ENCODE measurements at regions not wholly inside any gene's neighbourhood (a gene's known extent, or its start where the extent isn't known, plus 50 kb on each side); places are given as distances from the start of the nearest gene placed in this dataset.

GRCh38 chr14:85342858-85343607 is 186.9 kb upstream of the FLRT2 start:
- DNase-seq (ENCODE audit: low read depth, low spot score) (no peak), ATAC-seq (no peak)
- no TSS peak for BruUV-seq (replicated peaks)
- TF ChIP-seq CTCF (IDR thresholded peaks at IDR 0.05), result no peak
- TF ChIP-seq TCF7L2 (IDR thresholded peaks at IDR 0.05; ENCODE audit: low read depth, low read length), result no peak
- TF ChIP-seq REST (IDR thresholded peaks at IDR 0.05; ENCODE audit: insufficient read depth in 1 of 2, low read depth in 2 of 2, low read length in 1 of 2), result no peak
- no peak for TF ChIP-seq POLR2AphosphoS5 (IDR thresholded peaks at IDR 0.05; ENCODE audit: low read depth, low read length)
- no peak for TF ChIP-seq SIN3A (IDR thresholded peaks at IDR 0.05; ENCODE audit: borderline replicate concordance, insufficient read depth, low read depth, low read length)
- Histone ChIP-seq H3K9me3 (ENCODE audit: control insufficient read depth, insufficient read depth, low read depth, low read length) (no peaks in the 10 kb centered on the region), H3K27ac (ENCODE audit: low read length) (no peak overlapping the region), H3K4me1 (ENCODE audit: control insufficient read depth, insufficient read depth, low read length) (no peaks in the 10 kb centered on the region), H3K4me3 (ENCODE audit: low read depth in 2 of 2, low read length in 2 of 2) (no peak overlapping the region), H3K36me3 (ENCODE audit: control insufficient read depth, insufficient read depth, low read length) (no peaks in the 10 kb centered on the region), H3K27me3 (ENCODE audit: control insufficient read depth, insufficient read depth, low read length) (no peaks in the 10 kb centered on the region)
- intact Hi-C loops (cut with micrococcal nuclease; ENCODE audit: unreplicated experiment) (no loop called here), in situ Hi-C loops (cut with HindIII; ENCODE audit: low pct_unique_long_range_greater_than_20kb, low sequenced_read_pairs) (no loop called here)
- ChIA-PET POLR2A (no interaction called here), CTCF (no interaction called here)

DNA sequence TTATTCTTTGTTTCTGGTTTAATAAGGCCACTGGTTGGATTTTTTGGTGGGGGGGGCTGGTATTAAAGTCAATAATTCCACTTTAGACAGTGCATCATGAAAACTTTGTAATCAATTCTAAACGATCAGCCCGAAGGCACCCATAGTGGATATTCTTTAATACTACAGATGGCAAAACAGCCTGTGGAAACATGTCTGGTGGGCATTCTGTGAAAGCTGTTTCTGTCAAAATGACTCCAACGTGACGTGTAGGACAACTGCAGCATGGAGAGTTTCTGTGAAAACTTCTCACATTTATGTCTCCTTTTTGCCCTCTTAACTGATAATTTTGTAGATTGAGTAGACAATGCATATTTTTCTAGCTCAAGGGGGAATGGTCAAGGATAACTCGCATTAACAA is 185.8 kb upstream of the FLRT2 start:
- in situ Hi-C loops (cut with HindIII; ENCODE audit: low pct_unique_long_range_greater_than_20kb, low sequenced_read_pairs) (no loop called here), intact Hi-C loops (cut with micrococcal nuclease; ENCODE audit: unreplicated experiment) (no loop called here)
- H3K4me3 ChIP-seq (ENCODE audit: low read depth in 2 of 2, low read length in 2 of 2), result no peak overlapping the region
- no peaks in the 10 kb centered on the region for H3K4me1 ChIP-seq (ENCODE audit: control insufficient read depth, insufficient read depth, low read length)
- H3K9me3 ChIP-seq (ENCODE audit: control insufficient read depth, insufficient read depth, low read depth, low read length), result no peaks in the 10 kb centered on the region
- no TSS peak for BruUV-seq (replicated peaks)
- DNase-seq (ENCODE audit: low read depth, low spot score) (no peak), ATAC-seq (no peak)
- ChIA-PET CTCF (no interaction called here), POLR2A (no interaction called here)
- H3K27ac ChIP-seq (ENCODE audit: low read length), result no peak overlapping the region
- no peaks in the 10 kb centered on the region for H3K36me3 ChIP-seq (ENCODE audit: control insufficient read depth, insufficient read depth, low read length)
- H3K27me3 ChIP-seq (ENCODE audit: control insufficient read depth, insufficient read depth, low read length), result no peaks in the 10 kb centered on the region
- no peak for TF ChIP-seq SIN3A (IDR thresholded peaks at IDR 0.05; ENCODE audit: borderline replicate concordance, insufficient read depth, low read depth, low read length)
- no peak for TF ChIP-seq POLR2AphosphoS5 (IDR thresholded peaks at IDR 0.05; ENCODE audit: low read depth, low read length)
- TF ChIP-seq REST (IDR thresholded peaks at IDR 0.05; ENCODE audit: insufficient read depth in 1 of 2, low read depth in 2 of 2, low read length in 1 of 2), result no peak
- TF ChIP-seq CTCF (IDR thresholded peaks at IDR 0.05), result no peak
- TF ChIP-seq TCF7L2 (IDR thresholded peaks at IDR 0.05; ENCODE audit: low read depth, low read length), result no peak
